ENCODE measurements at regions not wholly inside any gene's neighbourhood (a gene's known extent, or its start where the extent isn't known, plus 50 kb on each side); places are given as distances from the start of the nearest gene placed in this dataset.

GRCh38 chr6:56827908-56828649 lies 126.8 kb upstream of the BEND6 start:
- TF ChIP-seq NPAS2 (CRISPR knock-in tag; IDR thresholded peaks at IDR 0.05; ENCODE audit: borderline replicate concordance) (no peak), SMC3 (IDR thresholded peaks at IDR 0.05) (no peak), FOSL2 (IDR thresholded peaks at IDR 0.05) (no peak), FOSL2 (CRISPR knock-in tag; IDR thresholded peaks at IDR 0.05) (no peak), CHD2 (IDR thresholded peaks at IDR 0.05; ENCODE audit: low read length, partially characterized antibody) (no peak), USF2 (IDR thresholded peaks at IDR 0.05) (no peak), HDAC2 (IDR thresholded peaks at IDR 0.05) (no peak)
- TF ChIP-seq, protein P1, sequence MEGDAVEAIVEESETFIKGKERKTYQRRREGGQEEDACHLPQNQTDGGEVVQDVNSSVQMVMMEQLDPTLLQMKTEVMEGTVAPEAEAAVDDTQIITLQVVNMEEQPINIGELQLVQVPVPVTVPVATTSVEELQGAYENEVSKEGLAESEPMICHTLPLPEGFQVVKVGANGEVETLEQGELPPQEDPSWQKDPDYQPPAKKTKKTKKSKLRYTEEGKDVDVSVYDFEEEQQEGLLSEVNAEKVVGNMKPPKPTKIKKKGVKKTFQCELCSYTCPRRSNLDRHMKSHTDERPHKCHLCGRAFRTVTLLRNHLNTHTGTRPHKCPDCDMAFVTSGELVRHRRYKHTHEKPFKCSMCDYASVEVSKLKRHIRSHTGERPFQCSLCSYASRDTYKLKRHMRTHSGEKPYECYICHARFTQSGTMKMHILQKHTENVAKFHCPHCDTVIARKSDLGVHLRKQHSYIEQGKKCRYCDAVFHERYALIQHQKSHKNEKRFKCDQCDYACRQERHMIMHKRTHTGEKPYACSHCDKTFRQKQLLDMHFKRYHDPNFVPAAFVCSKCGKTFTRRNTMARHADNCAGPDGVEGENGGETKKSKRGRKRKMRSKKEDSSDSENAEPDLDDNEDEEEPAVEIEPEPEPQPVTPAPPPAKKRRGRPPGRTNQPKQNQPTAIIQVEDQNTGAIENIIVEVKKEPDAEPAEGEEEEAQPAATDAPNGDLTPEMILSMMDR (IDR thresholded peaks at IDR 0.05), result no peak
- TF ChIP-seq, protein P2, sequence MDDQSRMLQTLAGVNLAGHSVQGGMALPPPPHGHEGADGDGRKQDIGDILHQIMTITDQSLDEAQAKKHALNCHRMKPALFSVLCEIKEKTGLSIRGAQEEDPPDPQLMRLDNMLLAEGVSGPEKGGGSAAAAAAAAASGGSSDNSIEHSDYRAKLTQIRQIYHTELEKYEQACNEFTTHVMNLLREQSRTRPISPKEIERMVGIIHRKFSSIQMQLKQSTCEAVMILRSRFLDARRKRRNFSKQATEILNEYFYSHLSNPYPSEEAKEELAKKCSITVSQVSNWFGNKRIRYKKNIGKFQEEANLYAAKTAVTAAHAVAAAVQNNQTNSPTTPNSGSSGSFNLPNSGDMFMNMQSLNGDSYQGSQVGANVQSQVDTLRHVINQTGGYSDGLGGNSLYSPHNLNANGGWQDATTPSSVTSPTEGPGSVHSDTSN (IDR thresholded peaks at IDR 0.05), result no peak
